Activated naive CD4-positive, alpha-beta T cell (primary cell): ENCODE measurements at regions not wholly inside any gene's neighbourhood (a gene's known extent, or its start where the extent isn't known, plus 50 kb on each side); places are given as distances from the start of the nearest gene placed in this dataset.

Source experiments
- DNase-seq, 4 experiments: peaks; one replicate each; lab custom pipeline; 2025; lab: John Stamatoyannopoulos, UW

DNA sequence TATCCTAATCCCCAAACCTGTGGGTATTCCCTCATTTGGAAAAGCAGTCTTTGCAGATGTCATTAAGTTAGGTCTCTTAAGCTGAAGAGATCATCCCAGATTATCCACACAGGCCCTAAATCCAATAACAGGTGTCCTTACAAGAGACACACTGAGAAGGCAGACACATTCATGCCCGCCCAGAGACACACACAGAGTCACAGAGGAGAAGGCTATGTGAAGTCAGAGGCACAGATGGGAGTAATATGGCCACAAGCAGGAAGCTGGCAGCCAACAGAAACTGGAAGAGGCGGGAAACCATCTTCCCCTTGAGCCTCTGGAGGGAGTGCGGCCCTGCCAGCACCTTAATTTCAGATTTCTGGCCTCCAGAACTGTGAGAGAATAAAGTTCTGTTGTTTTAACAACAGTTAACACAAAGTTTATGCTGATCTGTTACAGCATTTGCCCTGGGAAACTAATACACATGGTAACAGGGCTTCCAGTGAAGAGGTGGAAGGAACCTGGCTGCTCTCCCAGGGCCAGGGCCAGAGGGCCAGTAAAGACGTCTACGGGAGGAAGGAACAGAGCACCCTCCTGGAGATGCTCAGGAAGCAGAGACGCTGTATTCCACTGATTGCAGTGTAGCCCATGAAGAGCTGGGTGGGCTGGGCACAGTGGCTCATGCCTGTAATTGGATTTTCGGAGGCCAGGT lies 217.5 kb downstream of the GLI2 start:
- no peak for DNase-seq

DNA sequence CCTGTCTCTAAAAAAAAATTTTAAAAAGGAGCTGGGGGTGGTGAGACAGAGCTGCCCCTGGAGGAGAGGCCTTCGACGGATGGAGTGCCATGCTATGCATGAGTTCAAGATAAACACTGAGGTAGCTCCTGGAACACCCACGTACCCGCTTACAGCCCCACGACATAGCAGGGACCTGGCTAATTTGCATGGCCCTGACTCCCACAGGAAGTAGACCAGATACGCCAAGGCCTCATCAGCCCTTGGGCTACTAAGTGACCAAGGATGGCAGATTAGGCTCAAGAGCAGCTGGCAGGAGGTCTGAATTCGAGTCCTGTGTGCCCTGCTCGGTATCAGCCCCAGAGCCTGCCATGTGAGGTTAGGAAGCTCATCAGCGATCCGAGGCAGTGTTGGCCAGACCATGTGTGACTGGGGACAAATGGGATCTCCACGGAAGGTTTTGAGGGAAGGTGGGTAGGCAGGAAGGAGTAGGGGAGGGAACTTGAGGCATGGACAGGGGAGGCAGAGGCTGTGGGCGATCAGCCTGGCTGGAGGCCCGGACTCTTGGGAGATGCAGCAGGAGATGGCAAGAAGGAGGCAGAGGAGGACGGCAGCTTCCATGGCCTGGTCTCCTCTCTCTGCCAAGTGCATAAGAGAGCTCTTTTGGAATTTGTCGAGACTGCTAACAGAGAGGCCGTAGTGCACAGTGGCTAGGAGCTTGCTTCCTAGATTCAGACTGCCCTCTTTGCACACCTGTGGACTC lies 218.3 kb downstream of the GLI2 start:
- no peak for DNase-seq

- DNase-seq, result no peak
Measured at GRCh38 chr2:120954939-120955338, 219.3 kb downstream of the GLI2 start.

DNA sequence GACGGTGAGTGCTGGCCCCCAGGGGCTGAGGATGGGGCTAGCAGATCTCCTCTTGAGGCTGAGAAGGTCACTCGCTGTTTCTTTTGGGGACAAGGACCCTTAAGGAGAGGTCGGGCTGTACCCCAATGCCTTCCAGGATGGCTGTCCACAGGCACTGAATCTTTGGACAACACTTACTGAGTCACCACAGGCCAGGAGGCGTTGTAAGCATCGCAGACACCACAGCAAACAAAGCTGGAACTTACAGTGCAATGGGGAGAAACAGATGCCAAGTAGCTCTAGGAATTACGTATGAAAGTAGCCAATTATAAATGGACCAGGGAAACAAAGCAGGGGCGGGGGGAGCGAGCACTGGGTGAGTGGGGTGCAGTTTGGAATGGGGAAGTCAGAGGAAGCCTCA lies 219.8 kb downstream of the GLI2 start:
- no peak for DNase-seq

DNA sequence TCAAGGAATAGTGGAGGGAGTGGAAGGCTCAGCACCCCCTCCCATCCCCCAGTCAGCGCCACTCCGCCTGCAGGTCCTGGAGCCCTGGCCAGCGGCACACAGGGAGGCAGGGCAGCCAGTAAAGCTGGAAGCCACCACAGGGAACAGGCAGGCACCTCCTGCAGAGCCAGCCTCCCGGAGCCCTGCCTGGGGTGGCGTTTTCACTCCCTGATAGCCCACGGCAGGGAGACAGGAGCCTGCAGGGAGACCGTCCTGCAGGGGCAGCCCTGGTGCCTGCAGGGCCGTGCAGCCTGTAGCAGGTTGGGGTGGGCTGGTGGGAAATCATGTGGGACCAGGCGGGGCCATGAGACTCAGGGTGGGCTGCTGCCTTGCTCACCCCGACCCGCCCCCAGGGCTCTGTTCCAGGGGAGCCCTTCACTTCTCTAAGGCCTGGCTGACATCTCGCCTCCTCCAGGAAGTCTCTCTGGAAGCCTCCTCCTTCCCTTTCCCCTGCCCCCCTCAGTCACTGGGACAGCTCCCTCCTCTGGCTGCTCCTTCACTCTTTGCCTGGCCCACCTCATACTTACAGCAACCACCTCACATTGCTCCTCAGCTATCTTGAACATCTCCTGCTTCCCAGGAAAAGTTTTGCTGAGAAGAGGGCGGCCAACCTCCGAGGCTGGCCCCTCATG lies 221.0 kb downstream of the GLI2 start:
- no peak for DNase-seq

DNA sequence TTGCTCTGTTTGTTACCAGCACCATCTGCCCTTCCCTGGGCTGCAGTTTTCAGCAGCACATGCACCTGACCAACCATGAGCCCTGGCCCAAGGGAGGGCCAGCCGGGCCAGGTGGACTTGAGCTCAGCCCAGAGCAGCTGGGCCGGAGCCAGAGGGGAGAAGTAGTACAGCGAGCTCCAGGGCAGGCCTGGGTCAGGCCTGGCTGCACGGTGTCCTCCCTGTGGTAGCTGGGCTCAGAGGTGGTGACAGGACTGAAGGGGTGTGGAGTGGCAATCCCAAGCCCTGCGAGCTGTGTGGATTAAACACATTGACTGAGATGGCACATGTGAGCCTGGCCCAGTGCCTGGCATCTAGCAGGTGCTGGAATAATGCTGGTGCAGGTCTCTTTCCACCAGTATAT lies 222.2 kb downstream of the GLI2 start:
- no peak for DNase-seq

DNA sequence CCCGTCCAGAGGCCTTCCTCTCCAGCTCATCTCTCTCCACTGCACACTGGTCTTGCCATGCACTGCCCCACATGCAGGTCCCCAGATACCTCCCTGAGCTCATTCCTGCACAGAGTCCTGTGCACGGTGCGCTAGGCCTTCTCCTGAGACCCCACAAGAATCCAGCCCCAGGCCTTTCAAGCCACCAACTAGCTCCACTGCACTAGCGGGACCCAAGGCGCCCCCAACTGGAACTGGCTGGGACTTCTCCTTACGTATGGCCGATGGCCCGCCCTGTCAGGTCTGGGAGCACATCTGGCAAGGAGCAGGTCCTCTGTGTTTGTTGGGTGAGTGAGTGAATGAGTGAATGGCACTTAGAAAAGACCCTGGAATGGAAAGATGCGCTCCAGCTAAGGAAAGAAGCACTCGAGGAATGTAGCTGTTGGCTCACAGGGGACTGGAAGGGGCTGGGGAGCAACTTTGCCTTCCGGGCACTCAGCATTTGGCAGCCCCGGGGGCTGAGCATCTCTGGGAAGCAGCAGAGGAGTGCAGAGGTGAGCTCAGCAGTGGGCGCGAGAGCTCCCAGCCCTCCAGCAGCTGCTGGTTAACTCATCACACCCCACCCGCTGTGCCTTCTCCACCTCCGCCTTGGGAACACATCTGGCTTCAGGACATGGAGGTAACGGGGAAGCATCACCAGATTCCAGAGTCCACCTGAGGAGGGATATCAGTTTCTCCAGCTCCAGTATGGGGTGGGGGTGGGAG lies 223.1 kb downstream of the GLI2 start:
- no peak for DNase-seq

DNA sequence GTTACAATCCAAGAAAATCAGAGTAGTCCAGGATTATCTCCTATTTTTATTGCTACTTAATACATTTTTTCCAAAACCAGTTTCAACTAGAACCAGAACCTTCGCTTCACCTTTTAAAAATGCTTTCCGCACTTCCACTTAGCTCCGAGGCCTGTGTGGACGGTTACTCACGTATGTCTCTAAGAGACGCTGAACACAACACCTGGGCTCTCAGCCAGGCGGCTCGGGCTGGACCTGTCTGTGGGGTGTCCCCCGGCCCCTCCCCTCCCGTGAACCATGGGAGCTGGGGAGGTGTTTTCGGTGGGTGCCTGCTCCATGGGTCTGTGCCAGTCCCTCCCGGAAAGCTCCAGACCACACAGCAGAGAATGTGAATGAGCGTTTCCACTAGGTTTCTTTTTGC lies 223.8 kb downstream of the GLI2 start:
- no peak for DNase-seq

GRCh38 chr2:120960770-120961366 lies 225.2 kb downstream of the GLI2 start:
- no peak for DNase-seq

GRCh38 chr2:120961396-120961795 lies 225.7 kb downstream of the GLI2 start:
- DNase-seq, result no peak

DNA sequence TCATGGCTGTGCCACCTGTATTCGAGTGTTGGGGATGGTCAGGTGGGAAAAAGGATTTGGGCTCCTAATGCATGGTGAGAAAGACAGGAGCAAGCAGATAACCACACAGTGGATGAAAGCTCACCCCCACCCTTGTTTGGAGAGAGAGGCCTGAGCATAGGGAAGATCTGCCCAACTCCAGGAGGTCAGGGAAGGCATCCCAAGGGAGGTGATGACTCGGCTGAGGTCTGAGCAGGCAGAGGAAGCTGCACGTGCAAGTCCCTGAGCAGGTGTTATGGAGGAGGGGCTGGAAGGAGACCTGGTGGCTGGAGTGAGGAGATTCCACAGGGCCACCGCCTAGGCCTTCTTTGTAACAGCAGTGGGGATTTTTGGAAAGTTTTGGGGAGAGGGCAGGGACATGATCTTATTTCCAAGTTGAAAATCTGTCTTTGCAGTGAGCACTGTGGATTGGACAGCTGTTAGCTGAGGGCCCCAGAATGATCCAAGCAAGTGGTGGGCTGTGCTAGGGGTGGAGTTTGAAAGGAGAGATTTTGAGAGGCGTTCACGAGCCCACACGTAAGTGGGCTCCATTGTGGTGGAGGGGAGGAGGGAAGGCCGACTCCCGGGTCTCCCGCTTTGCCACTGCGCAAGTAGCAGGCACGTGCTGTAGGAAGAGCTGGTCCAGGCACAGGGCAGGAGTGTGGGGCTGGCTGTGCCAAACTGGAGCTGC lies 228.5 kb downstream of the GLI2 start:
- DNase-seq, result no peak

DNA sequence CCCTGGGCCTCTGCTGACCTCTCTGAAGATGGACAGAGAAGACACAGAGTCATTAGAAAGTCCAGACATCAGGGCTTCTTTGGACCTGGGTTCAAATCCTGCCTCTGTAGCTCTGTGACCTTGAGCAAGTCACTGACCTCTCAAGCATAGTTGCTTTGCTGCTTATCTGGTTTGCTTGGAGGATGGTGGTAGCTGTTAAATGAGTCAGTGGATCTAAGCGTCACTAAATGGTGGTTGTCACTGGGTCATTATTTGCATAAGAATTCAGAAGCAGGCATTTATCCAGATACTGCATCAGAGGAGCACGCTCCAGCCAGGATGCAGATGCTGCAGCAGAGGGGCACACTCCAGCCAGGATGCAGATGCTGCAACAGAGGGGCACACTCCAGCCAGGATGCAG lies 229.2 kb downstream of the GLI2 start:
- DNase-seq, result no peak

GRCh38 chr2:120966510-120967254 lies 231.0 kb downstream of the GLI2 start:
- no peak for DNase-seq

DNA sequence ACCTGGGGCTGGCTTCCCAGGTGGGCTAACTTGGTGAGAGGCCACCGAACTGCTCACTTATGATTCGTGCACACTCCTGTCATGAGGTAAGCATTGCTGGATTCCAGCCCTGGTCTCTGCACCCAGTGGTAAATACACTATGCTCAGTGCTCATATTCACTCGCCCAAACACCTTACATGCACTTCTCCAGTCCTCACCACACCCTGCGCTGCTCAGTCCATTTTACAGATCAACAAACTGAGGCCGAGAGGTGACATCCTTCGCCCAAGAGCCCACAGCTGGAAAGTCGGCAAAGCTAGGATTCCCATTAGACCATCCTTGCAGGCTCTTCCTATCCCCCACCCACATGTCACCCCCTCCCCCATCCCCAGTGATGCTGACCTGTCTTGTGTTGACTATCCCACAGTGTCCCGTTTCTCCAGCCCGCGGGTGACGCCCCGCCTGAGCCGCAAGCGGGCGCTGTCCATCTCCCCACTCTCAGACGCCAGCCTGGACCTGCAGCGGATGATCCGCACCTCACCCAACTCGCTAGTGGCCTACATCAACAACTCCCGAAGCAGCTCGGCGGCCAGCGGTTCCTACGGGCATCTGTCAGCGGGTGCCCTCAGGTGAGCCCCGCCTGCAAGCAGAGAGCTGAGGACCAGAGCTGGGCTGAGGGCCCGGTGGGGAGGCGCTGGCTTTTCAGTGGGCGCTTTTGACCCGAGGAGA lies 232.8 kb downstream of the GLI2 start:
- no peak for DNase-seq

DNA sequence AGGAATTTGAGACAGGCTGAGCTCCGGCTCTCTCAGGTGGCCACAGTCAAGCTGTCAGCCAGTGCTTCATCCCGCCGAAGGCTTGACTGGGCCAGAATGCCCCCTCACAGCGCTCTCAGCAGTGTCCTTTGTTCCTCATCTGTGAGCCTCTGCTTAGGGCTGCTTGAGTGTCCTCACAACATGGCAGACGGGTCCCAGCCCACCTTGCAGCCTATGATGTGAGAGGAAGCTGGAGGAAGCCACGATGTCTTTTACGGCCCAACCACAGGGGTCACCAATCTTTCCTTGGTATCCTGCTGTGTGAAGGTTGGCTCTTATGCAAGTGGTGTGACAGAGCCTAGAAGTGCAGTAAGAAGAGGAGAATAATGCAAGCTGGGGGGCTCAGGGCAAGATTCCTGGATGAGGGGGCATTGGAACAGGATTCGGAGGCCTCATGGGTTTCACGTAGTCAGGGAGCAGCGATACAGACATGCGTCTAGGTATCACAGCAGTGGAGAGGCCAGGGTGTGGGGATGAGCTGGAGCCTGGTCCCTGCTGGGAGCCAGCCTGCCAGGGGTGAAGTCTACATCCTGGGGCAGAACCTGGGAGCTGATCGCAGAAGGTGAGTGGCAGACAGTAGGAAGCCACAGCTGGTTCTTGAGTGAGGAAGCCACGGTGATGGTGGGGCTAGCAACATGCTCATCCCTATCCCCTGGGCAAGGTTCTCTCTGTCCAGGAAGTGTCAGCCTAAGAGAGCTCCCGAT lies 234.1 kb downstream of the GLI2 start:
- DNase-seq, result no peak

DNA sequence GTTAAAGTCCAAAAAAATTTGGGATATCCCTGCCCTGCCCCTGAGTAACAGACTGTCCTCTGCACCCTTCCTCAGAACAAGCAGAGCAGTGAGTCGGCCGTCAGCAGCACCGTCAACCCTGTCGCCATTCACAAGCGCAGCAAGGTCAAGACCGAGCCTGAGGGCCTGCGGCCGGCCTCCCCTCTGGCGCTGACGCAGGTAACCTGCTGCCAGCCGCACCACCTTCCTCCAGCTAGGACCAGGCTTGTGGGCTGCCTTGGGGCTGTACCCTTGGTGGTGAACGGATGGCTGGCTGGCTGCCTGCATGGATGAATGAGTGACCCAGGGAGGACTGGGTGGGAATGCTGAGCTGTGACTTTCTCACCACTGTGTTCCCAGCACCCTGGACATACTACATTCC lies 236.2 kb downstream of the GLI2 start:
- no peak for DNase-seq

DNA sequence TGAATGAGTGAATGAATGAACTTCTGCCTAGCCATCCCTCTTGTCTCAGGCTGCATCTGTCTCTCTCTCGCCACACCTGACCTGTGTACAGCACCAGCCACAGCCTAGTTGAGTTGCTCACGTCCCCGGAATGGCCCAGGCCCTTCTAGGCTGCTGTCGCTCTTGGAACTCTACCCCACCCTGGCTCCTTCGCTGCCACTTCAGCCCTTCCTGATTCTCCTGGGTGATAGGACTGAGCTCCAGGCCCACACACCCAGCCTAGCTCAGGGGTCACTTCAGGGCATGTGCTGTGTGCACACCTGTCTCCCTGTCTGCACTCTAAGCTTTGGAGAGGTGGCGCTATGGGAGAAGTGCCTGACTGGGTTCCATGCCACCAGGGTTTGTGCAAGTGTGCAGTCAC lies 236.6 kb downstream of the GLI2 start:
- DNase-seq, result no peak

DNA sequence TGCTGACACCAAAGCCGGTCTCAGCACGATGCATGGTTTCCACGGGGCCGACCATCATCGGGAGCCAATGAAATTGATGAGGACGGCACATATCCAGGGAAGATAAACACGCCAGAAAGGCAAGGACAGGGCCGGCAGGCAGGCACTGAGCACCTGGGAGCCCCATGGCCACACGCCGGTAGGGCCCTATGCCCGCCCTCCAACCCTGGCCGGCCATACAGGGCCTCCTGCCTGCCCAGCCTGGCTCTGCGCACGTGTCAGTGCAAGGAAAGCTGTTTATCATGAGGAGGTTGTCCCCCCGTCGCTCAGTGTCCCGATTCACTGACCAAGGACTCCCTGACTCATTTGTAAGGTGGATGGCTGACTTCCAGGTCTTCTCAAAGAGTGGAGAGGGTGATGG lies 237.5 kb downstream of the GLI2 start:
- no peak for DNase-seq

GRCh38 chr2:120974950-120975349 lies 239.3 kb downstream of the GLI2 start:
- DNase-seq, result no peak
